ENCODE measurements at regions not wholly inside any gene's neighbourhood (a gene's known extent, or its start where the extent isn't known, plus 50 kb on each side); places are given as distances from the start of the nearest gene placed in this dataset.
"Not testable (repeated sequence)": the region's sequence is repeated elsewhere in the genome, so short reads cannot be mapped to it uniquely, and the experiment has no call there.

- Histone ChIP-seq H3K4me3 (ENCODE audit: low read length in 3 of 3) (no peak overlapping the region), H3K9ac (ENCODE audit: low read length in 3 of 3) (no peak overlapping the region), H3K27ac (ENCODE audit: low read depth in 2 of 2, low read length in 2 of 2) (no peak overlapping the region), H3K4me1 (ENCODE audit: control insufficient read depth in 2 of 3, insufficient read depth in 2 of 3, low read depth in 1 of 3, low read length in 3 of 3) (no peaks in the 10 kb centered on the region), H3K9me3 (ENCODE audit: control insufficient read depth in 2 of 3, insufficient read depth in 1 of 3, low read length in 3 of 3) (peaks cover 0 to 3% (median 0%) of the 10 kb centered on the region in 3 donors), H3K36me3 (ENCODE audit: control insufficient read depth in 2 of 3, insufficient read depth in 3 of 3, low read length in 3 of 3) (no peaks in the 10 kb centered on the region), H3K27me3 (ENCODE audit: control insufficient read depth, insufficient read depth, low read length) (no peaks in the 10 kb centered on the region)
- intact Hi-C loops (cut with DNase I), result no loop called here
- TF ChIP-seq CTCF (IDR thresholded peaks at IDR 0.05; ENCODE audit: borderline replicate concordance, extremely low read depth, insufficient read depth), result no peak
- no peak for FAIRE-seq
- no peak for DNase-seq
Measured at GRCh38 chr7:63054191-63054661, 944.4 kb upstream of the ZNF722 start.

- Histone ChIP-seq H3K4me1 (ENCODE audit: control insufficient read depth in 2 of 3, insufficient read depth in 2 of 3, low read depth in 1 of 3, low read length in 3 of 3) (no peaks in the 10 kb centered on the region), H3K9me3 (ENCODE audit: control insufficient read depth in 2 of 3, insufficient read depth in 1 of 3, low read length in 3 of 3) (peaks cover 0 to 3% (median 0%) of the 10 kb centered on the region in 3 donors), H3K4me3 (ENCODE audit: low read length in 3 of 3) (no peak overlapping the region), H3K36me3 (ENCODE audit: control insufficient read depth in 2 of 3, insufficient read depth in 3 of 3, low read length in 3 of 3) (no peaks in the 10 kb centered on the region), H3K27me3 (ENCODE audit: control insufficient read depth, insufficient read depth, low read length) (no peaks in the 10 kb centered on the region), H3K27ac (ENCODE audit: low read depth in 2 of 2, low read length in 2 of 2) (no peak overlapping the region), H3K9ac (ENCODE audit: low read length in 3 of 3) (no peak overlapping the region)
- intact Hi-C loops (cut with DNase I), result no loop called here
- no peak for DNase-seq
- no peak for TF ChIP-seq CTCF (IDR thresholded peaks at IDR 0.05; ENCODE audit: borderline replicate concordance, extremely low read depth, insufficient read depth)
- no peak for FAIRE-seq
Measured at GRCh38 chr7:63057265-63057664, 941.4 kb upstream of the ZNF722 start.

GRCh38 chr7:63060701-63061100 lies 937.9 kb upstream of the ZNF722 start:
- FAIRE-seq; intact Hi-C loops (cut with DNase I): not testable (repeated sequence)

GRCh38 chr7:63065684-63066083 lies 933.0 kb upstream of the ZNF722 start:
- no peak for FAIRE-seq
- no peak for TF ChIP-seq CTCF (IDR thresholded peaks at IDR 0.05; ENCODE audit: borderline replicate concordance, extremely low read depth, insufficient read depth)

More at GRCh38 chr7:63060701-63061100, 937.9 kb upstream of the ZNF722 start:
- H3K27me3 ChIP-seq (ENCODE audit: control insufficient read depth, insufficient read depth, low read length); H3K9ac ChIP-seq (ENCODE audit: low read length in 3 of 3); DNase-seq; H3K9me3 ChIP-seq (ENCODE audit: control insufficient read depth in 2 of 3, insufficient read depth in 1 of 3, low read length in 3 of 3); H3K36me3 ChIP-seq (ENCODE audit: control insufficient read depth in 2 of 3, insufficient read depth in 3 of 3, low read length in 3 of 3); H3K4me1 ChIP-seq (ENCODE audit: control insufficient read depth in 2 of 3, insufficient read depth in 2 of 3, low read depth in 1 of 3, low read length in 3 of 3); H3K4me3 ChIP-seq (ENCODE audit: low read length in 3 of 3); H3K27ac ChIP-seq (ENCODE audit: low read depth in 2 of 2, low read length in 2 of 2): not testable (repeated sequence)

GRCh38 chr7:63066235-63066634 lies 932.4 kb upstream of the ZNF722 start:
- H3K4me3 ChIP-seq (ENCODE audit: low read length in 3 of 3); H3K9ac ChIP-seq (ENCODE audit: low read length in 3 of 3); intact Hi-C loops (cut with DNase I); H3K4me1 ChIP-seq (ENCODE audit: control insufficient read depth in 2 of 3, insufficient read depth in 2 of 3, low read depth in 1 of 3, low read length in 3 of 3); H3K36me3 ChIP-seq (ENCODE audit: control insufficient read depth in 2 of 3, insufficient read depth in 3 of 3, low read length in 3 of 3); H3K27me3 ChIP-seq (ENCODE audit: control insufficient read depth, insufficient read depth, low read length); H3K9me3 ChIP-seq (ENCODE audit: control insufficient read depth in 2 of 3, insufficient read depth in 1 of 3, low read length in 3 of 3); DNase-seq; FAIRE-seq; H3K27ac ChIP-seq (ENCODE audit: low read depth in 2 of 2, low read length in 2 of 2): not testable (repeated sequence)

More at GRCh38 chr7:63065684-63066083, 933.0 kb upstream of the ZNF722 start:
- Histone ChIP-seq H3K9ac (ENCODE audit: low read length in 3 of 3) (no peak overlapping the region), H3K4me1 (ENCODE audit: control insufficient read depth in 2 of 3, insufficient read depth in 2 of 3, low read depth in 1 of 3, low read length in 3 of 3) (no peaks in the 10 kb centered on the region), H3K36me3 (ENCODE audit: control insufficient read depth in 2 of 3, insufficient read depth in 3 of 3, low read length in 3 of 3) (no peaks in the 10 kb centered on the region), H3K4me3 (ENCODE audit: low read length in 3 of 3) (no peak overlapping the region), H3K27me3 (ENCODE audit: control insufficient read depth, insufficient read depth, low read length) (no peaks in the 10 kb centered on the region), H3K27ac (ENCODE audit: low read depth in 2 of 2, low read length in 2 of 2) (no peak overlapping the region), H3K9me3 (ENCODE audit: control insufficient read depth in 2 of 3, insufficient read depth in 1 of 3, low read length in 3 of 3) (peaks cover 0 to 2% (median 2%) of the 10 kb centered on the region in 3 donors)
- DNase-seq, result no peak
- intact Hi-C loops (cut with DNase I), result no loop called here

Data from kidney (tissue), 13 donors.